KMS-11 (cell line): ENCODE measurements at regions not wholly inside any gene's neighbourhood (a gene's known extent, or its start where the extent isn't known, plus 50 kb on each side); places are given as distances from the start of the nearest gene placed in this dataset.
"Not testable (repeated sequence)": the region's sequence is repeated elsewhere in the genome, so short reads cannot be mapped to it uniquely, and the experiment has no call there.

ENCODE experiments used
- H2AFZ ChIP-seq: fragments of 200-600 bp; sonication (generic); 2 replicates; pipeline ENCODE4 v1.6.1; 2016; ENCODE audit warnings: antibody characterized with exemption, mixed run types, low read depth
- H3K27ac ChIP-seq: fragments of 200-600 bp; sonication (generic); 2 replicates; pipeline ENCODE4 v1.6.1; 2016; ENCODE audit warnings: mild to moderate bottlenecking, mixed run types
- H3K27me3 ChIP-seq: fragments of 200-600 bp; sonication (generic); 2 replicates; pipeline ENCODE4 v1.6.1; 2017; ENCODE audit warnings: mild to moderate bottlenecking, low read depth, mixed run types, moderate library complexity; ENCODE audit not compliant: insufficient read depth
- H3K36me3 ChIP-seq: fragments of 200-600 bp; sonication (generic); 2 replicates; pipeline ENCODE4 v1.6.1; 2017; ENCODE audit warnings: mild to moderate bottlenecking, mixed run types; ENCODE audit not compliant: insufficient read depth
- H3K4me1 ChIP-seq: fragments of 200-600 bp; sonication (generic); 2 replicates; pipeline ENCODE4 v1.6.1; 2016; ENCODE audit warnings: mild to moderate bottlenecking, low read depth, mixed run types; ENCODE audit not compliant: poor library complexity, severe bottlenecking
- H3K4me2 ChIP-seq: fragments of 200-600 bp; sonication (generic); 2 replicates; pipeline ENCODE4 v1.7.0; 2016; ENCODE audit warnings: mild to moderate bottlenecking, mixed run types
- H3K4me3 ChIP-seq: fragments of 200-600 bp; sonication (generic); IDR thresholded peaks from 2 replicates; pipeline ENCODE4 v1.6.1; 2017; ENCODE audit warnings: low read depth, low read length, mixed read lengths; ENCODE audit not compliant: insufficient read depth
- H3K79me2 ChIP-seq: fragments of 200-600 bp; sonication (generic); 2 replicates; pipeline ENCODE4 v1.6.1; 2016; ENCODE audit warnings: low read depth, mixed run types; ENCODE audit not compliant: insufficient read depth
- H3K9ac ChIP-seq: fragments of 200-600 bp; sonication (generic); 2 replicates; pipeline ENCODE4 v1.6.1; 2016; ENCODE audit warnings: mild to moderate bottlenecking, mixed run types
- H4K20me1 ChIP-seq: fragments of 200-600 bp; sonication (generic); 2 replicates; pipeline ENCODE4 v1.6.1; 2016; ENCODE audit warnings: mild to moderate bottlenecking, mixed run types; ENCODE audit not compliant: insufficient read depth
- TF ChIP-seq, protein P1 (sequence below): fragments of 200-600 bp; sonication (generic); conservative IDR thresholded peaks from 2 replicates; pipeline ENCODE4 v1.6.1; 2017; ENCODE audit warnings: low read depth, mild to moderate bottlenecking, antibody characterized with exemption, low read length, moderate library complexity, mixed read lengths

- TF ChIP-seq, protein P1, sequence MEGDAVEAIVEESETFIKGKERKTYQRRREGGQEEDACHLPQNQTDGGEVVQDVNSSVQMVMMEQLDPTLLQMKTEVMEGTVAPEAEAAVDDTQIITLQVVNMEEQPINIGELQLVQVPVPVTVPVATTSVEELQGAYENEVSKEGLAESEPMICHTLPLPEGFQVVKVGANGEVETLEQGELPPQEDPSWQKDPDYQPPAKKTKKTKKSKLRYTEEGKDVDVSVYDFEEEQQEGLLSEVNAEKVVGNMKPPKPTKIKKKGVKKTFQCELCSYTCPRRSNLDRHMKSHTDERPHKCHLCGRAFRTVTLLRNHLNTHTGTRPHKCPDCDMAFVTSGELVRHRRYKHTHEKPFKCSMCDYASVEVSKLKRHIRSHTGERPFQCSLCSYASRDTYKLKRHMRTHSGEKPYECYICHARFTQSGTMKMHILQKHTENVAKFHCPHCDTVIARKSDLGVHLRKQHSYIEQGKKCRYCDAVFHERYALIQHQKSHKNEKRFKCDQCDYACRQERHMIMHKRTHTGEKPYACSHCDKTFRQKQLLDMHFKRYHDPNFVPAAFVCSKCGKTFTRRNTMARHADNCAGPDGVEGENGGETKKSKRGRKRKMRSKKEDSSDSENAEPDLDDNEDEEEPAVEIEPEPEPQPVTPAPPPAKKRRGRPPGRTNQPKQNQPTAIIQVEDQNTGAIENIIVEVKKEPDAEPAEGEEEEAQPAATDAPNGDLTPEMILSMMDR: no peak
- Histone ChIP-seq H3K36me3 (no peaks in the 10 kb centered on the region), H4K20me1 (no peaks in the 10 kb centered on the region), H3K4me1 (no peaks in the 10 kb centered on the region), H3K27me3 (no peaks in the 10 kb centered on the region), H3K27ac (no peak overlapping the region), H3K4me3 (no peak overlapping the region), H3K79me2 (no peaks in the 10 kb centered on the region), H2AFZ (no peak overlapping the region), H3K9ac (no peak overlapping the region), H3K4me2 (no peak overlapping the region)
Measured at GRCh38 chr21:35982717-35983116, 77.6 kb downstream of the SETD4 start.

DNA sequence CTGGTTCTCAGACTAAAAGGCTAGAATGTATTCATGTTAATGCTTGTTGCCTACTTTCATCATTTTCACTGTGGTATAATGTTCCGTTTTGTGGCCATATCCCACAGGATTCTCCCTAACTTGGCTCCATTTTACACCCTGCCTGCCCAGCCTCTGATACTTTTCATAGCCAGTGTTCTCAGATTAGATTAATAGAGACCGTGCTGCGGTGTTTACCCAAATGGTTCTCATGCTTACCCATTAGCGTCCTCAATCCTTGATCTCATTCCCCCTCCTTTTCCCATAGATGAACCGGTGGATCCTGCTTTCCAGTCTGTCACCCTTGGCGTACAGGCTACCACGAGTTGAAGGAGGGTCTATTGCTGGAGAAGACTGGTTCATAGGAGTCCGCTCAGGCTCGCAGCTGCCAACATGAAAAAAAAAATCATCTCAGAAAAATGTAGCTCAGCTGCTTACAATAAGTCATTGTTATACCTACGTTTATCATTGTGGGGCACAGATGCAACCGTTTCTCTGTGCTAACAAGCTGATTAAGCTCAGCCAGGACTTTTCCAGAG, 78.7 kb downstream of the SETD4 start:
- H3K4me2 ChIP-seq: no peak overlapping the region
- no peaks in the 10 kb centered on the region for H3K4me1 ChIP-seq
- no peak overlapping the region for H3K9ac ChIP-seq
- no peaks in the 10 kb centered on the region for H3K27me3 ChIP-seq
- H4K20me1 ChIP-seq: no peaks in the 10 kb centered on the region
- H3K4me3 ChIP-seq: no peak overlapping the region
- TF ChIP-seq, protein P1: no peak
- H3K36me3 ChIP-seq: no peaks in the 10 kb centered on the region
- H3K27ac ChIP-seq: no peak overlapping the region
- no peak overlapping the region for H2AFZ ChIP-seq
- H3K79me2 ChIP-seq: no peaks in the 10 kb centered on the region

DNA sequence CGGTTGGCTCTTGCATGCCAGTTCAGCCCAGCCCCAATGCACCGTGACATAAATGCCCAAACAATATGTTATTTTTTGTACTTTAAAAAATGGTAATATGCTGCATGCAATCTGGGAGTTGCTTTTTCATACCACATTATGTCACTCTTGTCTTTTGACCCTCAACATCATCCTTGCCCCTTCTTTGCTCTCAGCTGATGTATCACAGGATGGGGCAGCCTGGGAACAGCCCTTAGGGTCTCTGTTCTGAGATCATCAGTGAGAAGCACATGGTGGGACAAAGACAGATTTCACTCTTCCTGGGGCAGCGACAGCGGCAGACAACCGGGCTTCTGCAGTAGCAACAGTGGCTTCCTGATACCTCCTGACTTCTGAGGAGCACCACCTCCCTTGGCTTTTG, 79.5 kb downstream of the SETD4 start:
- Histone ChIP-seq H3K36me3 (no peaks in the 10 kb centered on the region), H3K4me2 (no peak overlapping the region), H2AFZ (no peak overlapping the region), H3K27me3 (no peaks in the 10 kb centered on the region), H3K9ac (no peak overlapping the region), H3K4me3 (no peak overlapping the region), H4K20me1 (no peaks in the 10 kb centered on the region), H3K79me2 (no peaks in the 10 kb centered on the region), H3K27ac (no peak overlapping the region), H3K4me1 (no peaks in the 10 kb centered on the region)
- TF ChIP-seq, protein P1: no peak

GRCh38 chr21:35977860-35978259, 82.5 kb downstream of the SETD4 start:
- not testable (repeated sequence) for H3K4me2 ChIP-seq, H3K9ac ChIP-seq, H3K4me1 ChIP-seq, H3K36me3 ChIP-seq, H3K4me3 ChIP-seq, H3K27ac ChIP-seq, H3K27me3 ChIP-seq, H4K20me1 ChIP-seq, H2AFZ ChIP-seq, H3K79me2 ChIP-seq

GRCh38 chr21:35976929-35977328, 83.4 kb downstream of the SETD4 start:
- no peak overlapping the region for H3K4me3 ChIP-seq
- no peaks in the 10 kb centered on the region for H3K36me3 ChIP-seq
- H3K4me1 ChIP-seq: no peaks in the 10 kb centered on the region
- no peak overlapping the region for H3K9ac ChIP-seq
- no peaks in the 10 kb centered on the region for H3K79me2 ChIP-seq
- TF ChIP-seq, protein P1: no peak
- H3K4me2 ChIP-seq: no peak overlapping the region
- H2AFZ ChIP-seq: no peak overlapping the region
- H3K27me3 ChIP-seq: no peaks in the 10 kb centered on the region
- H3K27ac ChIP-seq: no peak overlapping the region
- no peaks in the 10 kb centered on the region for H4K20me1 ChIP-seq
